HuH-7.5 (cell line): ENCODE measurements at regions not wholly inside any gene's neighbourhood (a gene's known extent, or its start where the extent isn't known, plus 50 kb on each side); places are given as distances from the start of the nearest gene placed in this dataset.
"Not testable (repeated sequence)": the region's sequence is repeated elsewhere in the genome, so short reads cannot be mapped to it uniquely, and the experiment has no call there.

ENCODE experiments used
- DNase-seq: peaks from one replicate; pipeline ENCODE4 v3.0.0; 2011; ENCODE audit warnings: low spot score

- no peak for DNase-seq
These were observed 138.7 kb downstream of the YTHDC2 start for GRCh38 chr5:113652161-113652560.

GRCh38 chr5:113654828-113655227, 141.3 kb downstream of the YTHDC2 start:
- no peak for DNase-seq

DNA sequence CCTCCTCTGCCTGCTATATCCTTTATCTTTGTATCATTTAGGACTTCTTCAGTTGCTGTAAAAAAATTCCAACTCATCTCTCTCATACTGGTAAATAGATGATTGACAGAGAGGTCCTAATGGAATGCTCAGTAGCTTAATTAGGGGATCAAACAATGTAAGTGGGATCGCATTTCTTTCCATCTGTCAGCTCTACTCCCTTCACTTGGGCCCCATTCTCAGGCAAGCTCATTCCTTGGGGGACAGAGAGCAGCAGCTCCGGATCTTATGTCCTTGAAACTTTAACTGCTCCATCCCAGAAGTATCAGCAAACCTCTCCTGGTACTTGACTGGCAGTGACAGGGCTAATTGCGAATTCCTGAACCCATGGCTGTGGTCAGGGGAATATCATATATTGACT, 146.7 kb downstream of the YTHDC2 start:
- DNase-seq = no peak

GRCh38 chr5:113660706-113661250, 147.3 kb downstream of the YTHDC2 start:
- DNase-seq = no peak

DNA sequence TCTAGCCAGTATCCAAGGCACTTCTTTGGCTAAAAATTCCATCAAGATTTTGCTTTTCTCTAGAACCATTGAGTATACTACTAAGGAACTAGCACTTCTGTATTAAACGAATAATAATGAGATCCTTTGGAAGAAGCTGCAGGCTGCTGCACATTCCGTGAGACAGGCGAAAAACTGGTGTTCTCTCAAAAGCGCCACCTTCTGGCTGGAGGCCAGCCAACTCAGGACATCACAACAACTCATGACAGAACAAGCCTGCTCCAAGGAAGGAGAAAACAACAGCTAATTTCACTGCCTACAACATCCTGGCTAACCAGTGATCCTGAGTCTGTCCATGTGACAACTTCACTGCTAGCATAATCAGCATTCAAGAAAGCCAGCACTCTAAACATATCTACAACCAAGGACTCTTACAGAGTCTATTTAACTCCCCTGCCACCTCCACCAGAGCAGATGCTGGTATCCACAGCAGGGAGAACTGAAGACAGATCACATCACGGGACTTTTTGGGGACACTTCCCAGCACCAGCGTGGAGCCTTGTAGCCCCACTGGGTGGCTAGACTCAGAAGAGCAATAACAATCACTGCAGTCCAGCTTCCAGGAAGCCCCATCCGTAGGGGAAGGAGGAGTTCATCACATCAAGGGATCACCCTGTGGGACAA, 150.5 kb downstream of the YTHDC2 start:
- DNase-seq = peak; percentile 6

GRCh38 chr5:113673041-113673440, 159.5 kb downstream of the YTHDC2 start:
- DNase-seq = no peak

DNA sequence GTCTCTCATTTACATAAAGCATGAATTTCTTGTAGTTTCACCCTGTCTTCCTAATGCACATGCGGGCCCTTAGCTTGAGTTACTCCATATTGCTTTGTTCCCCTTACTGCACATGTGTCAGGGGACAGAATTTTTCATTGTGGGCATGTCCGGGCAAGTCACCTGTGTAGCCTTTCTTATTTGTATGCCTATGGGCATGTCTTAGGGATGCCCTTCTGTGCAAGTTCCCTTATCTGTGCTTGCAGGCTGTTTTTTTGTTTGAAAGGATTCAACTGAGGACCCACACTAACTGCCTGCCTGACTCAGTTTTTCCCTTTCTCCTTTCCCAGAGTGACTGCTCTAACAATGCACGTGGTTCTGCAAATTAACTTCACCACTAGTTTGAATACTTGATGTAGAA, 161.7 kb downstream of the YTHDC2 start:
- no peak for DNase-seq

DNA sequence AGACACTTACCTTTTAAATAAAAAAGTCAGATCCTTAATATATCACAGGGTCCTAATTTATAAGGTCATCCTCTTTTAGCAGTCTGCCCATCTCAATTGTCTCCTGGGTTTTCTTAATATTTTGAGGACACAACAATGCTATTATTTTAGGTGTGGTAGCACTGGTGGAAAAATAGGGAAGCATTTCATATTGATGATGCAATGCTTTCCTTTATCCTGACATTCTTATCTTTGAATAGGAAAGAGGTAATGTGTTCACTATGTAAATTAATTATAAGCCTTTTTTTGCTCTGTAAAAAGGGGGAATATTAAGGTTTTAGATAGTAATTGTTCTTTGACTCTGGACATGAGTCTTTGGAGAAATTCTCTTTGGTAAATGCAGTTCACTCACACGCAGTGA, 164.7 kb downstream of the YTHDC2 start:
- no peak for DNase-seq

GRCh38 chr5:113678924-113679575, 165.6 kb downstream of the YTHDC2 start:
- DNase-seq = no peak

DNA sequence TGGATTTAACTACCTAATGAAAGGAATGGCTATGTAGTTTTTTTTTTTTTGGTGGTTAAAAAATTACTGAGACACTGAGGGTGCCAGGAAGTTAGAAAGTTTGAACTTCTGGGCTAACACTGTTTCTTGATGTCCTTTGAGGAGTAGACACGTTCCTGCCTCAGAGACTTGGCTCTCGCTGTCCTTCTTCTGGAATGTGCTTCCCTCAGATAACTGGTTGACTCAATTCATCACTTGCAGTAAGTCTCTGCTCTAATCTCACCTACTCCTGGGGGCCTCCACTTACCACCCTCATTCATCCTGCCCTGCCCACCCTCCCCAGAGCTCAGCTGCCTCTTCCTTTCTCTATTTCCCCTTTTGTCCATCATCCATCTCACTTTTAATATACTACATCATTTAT, 167.0 kb downstream of the YTHDC2 start:
- no peak for DNase-seq

DNA sequence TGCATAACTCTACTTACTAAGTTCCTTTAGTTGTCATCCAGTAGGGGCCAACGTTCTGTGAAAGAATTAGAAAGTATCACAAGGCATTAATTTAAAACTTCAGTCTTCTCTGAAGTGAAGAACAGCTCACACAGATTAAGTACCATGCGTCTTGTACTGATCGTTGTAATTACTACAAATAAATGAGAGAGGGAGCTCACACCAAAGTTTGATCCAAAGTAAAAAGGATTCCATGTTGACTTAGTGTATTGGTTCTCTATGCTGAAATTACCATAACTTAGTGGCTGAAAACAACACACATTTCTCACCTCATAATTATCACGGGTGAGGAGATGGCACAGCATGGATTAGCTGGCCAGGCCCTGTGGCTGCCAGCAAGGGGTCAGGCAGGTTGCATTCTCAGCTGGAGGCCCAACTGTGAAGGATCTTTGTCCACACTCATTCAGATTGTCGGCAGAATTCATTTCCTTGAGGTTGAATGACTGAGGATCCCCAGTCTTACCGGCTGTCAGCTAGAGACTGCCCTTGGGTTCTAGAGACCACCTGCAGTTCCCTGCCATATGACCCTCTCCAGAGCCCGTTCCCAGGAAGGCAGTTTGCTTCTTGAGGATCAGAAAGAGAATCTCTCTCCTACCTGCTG, 169.1 kb downstream of the YTHDC2 start:
- DNase-seq = no peak

DNA sequence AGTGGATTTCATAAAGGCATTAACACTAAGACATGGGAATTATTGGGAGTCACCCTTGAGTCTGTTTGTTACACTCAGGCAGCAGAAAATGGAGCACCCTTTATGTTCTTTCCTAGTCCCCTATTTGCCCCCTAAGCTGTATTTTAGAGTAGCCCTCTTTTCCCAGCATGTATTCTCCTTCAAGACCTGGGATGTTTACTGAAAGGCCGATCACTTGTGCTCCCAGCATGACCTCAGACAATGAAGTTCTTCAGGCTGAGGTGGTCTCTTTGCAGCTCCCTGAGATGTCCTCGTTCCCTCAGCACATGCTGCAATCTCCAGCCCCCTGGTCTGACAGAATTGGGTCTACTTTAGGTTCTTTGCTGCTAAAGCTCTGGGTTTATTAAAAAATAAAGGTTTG, 169.7 kb downstream of the YTHDC2 start:
- DNase-seq = no peak

GRCh38 chr5:113686599-113686998, 173.1 kb downstream of the YTHDC2 start:
- DNase-seq = no peak

GRCh38 chr5:113689647-113690046, 176.2 kb downstream of the YTHDC2 start:
- DNase-seq = no peak

- DNase-seq = no peak
These were observed 179.0 kb downstream of the YTHDC2 start for GRCh38 chr5:113692466-113692865.

DNA sequence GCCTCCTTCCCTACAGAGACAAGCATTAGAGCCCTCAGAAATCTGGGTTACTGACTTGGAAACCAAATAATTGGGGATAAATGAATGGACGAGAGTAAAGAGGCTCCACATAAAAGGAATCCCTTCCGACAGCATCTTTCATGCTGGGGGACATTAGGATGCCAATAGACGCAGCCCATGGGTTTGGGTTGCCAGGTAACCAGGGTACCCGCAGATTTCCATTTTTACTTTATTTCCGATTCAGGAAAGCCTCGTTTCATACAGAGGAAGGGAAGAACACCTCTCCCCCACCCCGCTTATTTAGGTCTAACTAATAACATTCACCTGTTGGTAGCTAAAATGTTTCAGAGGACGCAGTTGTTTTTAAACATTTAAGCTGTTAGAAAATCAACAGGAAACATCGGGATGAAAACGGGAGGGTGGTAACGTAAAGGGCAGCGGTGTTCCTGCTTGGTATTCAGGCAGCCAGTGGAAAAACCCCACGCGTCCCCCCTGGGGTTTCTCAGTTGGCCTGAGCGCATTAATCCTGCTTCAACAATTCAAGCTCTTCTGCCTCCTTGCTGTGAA, 179.5 kb downstream of the YTHDC2 start:
- no peak for DNase-seq

GRCh38 chr5:113693701-113694100, 180.2 kb downstream of the YTHDC2 start:
- no peak for DNase-seq

GRCh38 chr5:113694576-113694975, 181.1 kb downstream of the YTHDC2 start:
- no peak for DNase-seq

- no peak for DNase-seq
These were observed 189.8 kb downstream of the YTHDC2 start for GRCh38 chr5:113703266-113703665.

- DNase-seq = no peak
These were observed 192.2 kb downstream of the YTHDC2 start for GRCh38 chr5:113705657-113706056.

GRCh38 chr5:113713051-113713450, 199.6 kb downstream of the YTHDC2 start:
- DNase-seq = no peak

- DNase-seq = not testable (repeated sequence)
These were observed 202.4 kb downstream of the YTHDC2 start for GRCh38 chr5:113715921-113716320.

DNA sequence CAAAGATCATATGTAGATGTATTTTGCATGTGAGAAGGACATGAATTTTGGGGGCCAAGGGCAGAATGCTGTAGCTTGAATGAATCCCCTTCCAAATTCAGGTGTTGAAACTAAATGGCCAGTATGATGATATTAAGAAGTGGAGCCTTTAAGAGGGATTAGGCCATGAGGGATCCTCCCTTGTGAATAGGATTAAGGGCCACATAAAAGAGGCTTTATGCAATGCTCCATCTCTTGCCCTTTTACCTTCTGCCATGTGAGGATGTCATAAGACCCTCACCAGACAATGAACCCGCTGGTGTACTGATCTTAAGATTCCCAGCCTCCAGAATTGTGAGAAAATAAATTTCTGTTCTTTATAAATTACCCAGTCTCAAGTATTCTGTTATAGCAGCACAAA, 206.1 kb downstream of the YTHDC2 start:
- DNase-seq = no peak
